Activated CD8-positive, alpha-beta T cell treated with anti-CD3 and anti-CD28 coated beads for 36 hours (primary cell): ENCODE measurements at regions not wholly inside any gene's neighbourhood (a gene's known extent, or its start where the extent isn't known, plus 50 kb on each side); places are given as distances from the start of the nearest gene placed in this dataset.

ENCODE experiments used
- ATAC-seq: fragments of 200-7000 bp; cut with Tn5 transposase; one replicate; pipeline ENCODE4 v1.10.0; 2021; ENCODE audit warnings: mild to moderate bottlenecking, moderate library complexity
- CTCF ChIA-PET: fragments of 350-600 bp; sonication (Branson Sonifier 250); formaldehyde crosslinking; loops from one replicate; lab custom pipeline; 2021; ENCODE audit warnings: antibody characterized with exemption; lab: Charles Lee
- POLR2A ChIA-PET: fragments of 350-600 bp; sonication (Branson Sonifier 250); formaldehyde crosslinking; loops from one replicate; lab custom pipeline; 2021; ENCODE audit warnings: antibody characterized with exemption; lab: Charles Lee
- DNase-seq: peaks from one replicate; pipeline ENCODE4 v3.0.0-alpha.2; 2020
- H3K27ac Mint-ChIP-seq: one replicate; pipeline ENCODE4 v1.8.0; 2021; ENCODE audit warnings: mild to moderate bottlenecking, mixed read lengths
- H3K27me3 Mint-ChIP-seq: one replicate; pipeline ENCODE4 v1.8.0; 2021; ENCODE audit warnings: mixed read lengths
- H3K36me3 Mint-ChIP-seq: one replicate; pipeline ENCODE4 v1.8.0; 2021; ENCODE audit warnings: low read depth, mixed read lengths
- H3K4me1 Mint-ChIP-seq: one replicate; pipeline ENCODE4 v1.8.0; 2021; ENCODE audit warnings: low read depth, mixed read lengths
- H3K4me3 Mint-ChIP-seq: one replicate; pipeline ENCODE4 v1.8.0; 2021; ENCODE audit warnings: mild to moderate bottlenecking, moderate library complexity, mixed read lengths
- H3K9me3 Mint-ChIP-seq: one replicate; pipeline ENCODE4 v1.8.0; 2021; ENCODE audit warnings: mixed read lengths
- CTCF ChIP-seq: fragments of 200-600 bp; IDR thresholded peaks from one replicate; pipeline ENCODE4 v1.8.0; 2022; ENCODE audit warnings: antibody characterized with exemption, mild to moderate bottlenecking
- intact Hi-C: fragments of 100-400 bp; cut with micrococcal nuclease; formaldehyde crosslinking; loops from one replicate; pipeline ENCODE4 v1.10.0; 2022

- ATAC-seq = no peak
- ChIA-PET POLR2A (interaction anchor here (0.6 kb wide), 1 partner anchor 395 kb away, joined by 3 read pairs; no protein-coding TSS in a partner anchor), CTCF (no interaction called here)
- peaks cover 5% of the 10 kb centered on the region for H3K4me1 Mint-ChIP-seq
- no peak for DNase-seq
- TF ChIP-seq CTCF = no peak
- intact Hi-C loops = no loop called here
- no peak overlapping the region for H3K4me3 Mint-ChIP-seq
- no peaks in the 10 kb centered on the region for H3K36me3 Mint-ChIP-seq
- H3K9me3 Mint-ChIP-seq = no peaks in the 10 kb centered on the region
- H3K27me3 Mint-ChIP-seq = no peaks in the 10 kb centered on the region
- H3K27ac Mint-ChIP-seq = no peak overlapping the region
Observed at GRCh38 chr12:89279499-89279898, 72.8 kb downstream of the DUSP6 start.

- H3K27ac Mint-ChIP-seq = no peak overlapping the region
- CTCF ChIA-PET = no interaction called here
- no peak overlapping the region for H3K4me3 Mint-ChIP-seq
- ATAC-seq (no peak), DNase-seq (no peak)
- H3K36me3 Mint-ChIP-seq = no peaks in the 10 kb centered on the region
- H3K4me1 Mint-ChIP-seq = peaks cover 5% of the 10 kb centered on the region
- no peak for TF ChIP-seq CTCF
- no peaks in the 10 kb centered on the region for H3K9me3 Mint-ChIP-seq
- no peaks in the 10 kb centered on the region for H3K27me3 Mint-ChIP-seq
- intact Hi-C loops = no loop called here
- POLR2A ChIA-PET = no interaction called here
Observed at GRCh38 chr12:89278862-89279261, 73.4 kb downstream of the DUSP6 start.

- H3K27me3 Mint-ChIP-seq = no peaks in the 10 kb centered on the region
- H3K27ac Mint-ChIP-seq = no peak overlapping the region
- DNase-seq = no peak
- H3K9me3 Mint-ChIP-seq = no peaks in the 10 kb centered on the region
- H3K36me3 Mint-ChIP-seq = no peaks in the 10 kb centered on the region
- H3K4me3 Mint-ChIP-seq = no peak overlapping the region
- TF ChIP-seq CTCF = no peak
- ATAC-seq = no peak
- peaks cover 8% of the 10 kb centered on the region for H3K4me1 Mint-ChIP-seq
- intact Hi-C loops = no loop called here
- ChIA-PET POLR2A (interaction anchor here (1.3 kb wide), 1 partner anchor 14 kb away, joined by 3 read pairs; no protein-coding TSS in a partner anchor), CTCF (no interaction called here)
Observed at GRCh38 chr12:89278169-89278568, 74.1 kb downstream of the DUSP6 start.

GRCh38 chr12:89276860-89277259 lies 75.4 kb downstream of the DUSP6 start:
- DNase-seq (no peak), ATAC-seq (no peak)
- H3K9me3 Mint-ChIP-seq = no peaks in the 10 kb centered on the region
- H3K4me1 Mint-ChIP-seq = peaks cover 9% of the 10 kb centered on the region
- POLR2A ChIA-PET = interaction anchor here (0.9 kb wide), 1 partner anchor 22 kb away, joined by 3 read pairs; no protein-coding TSS in a partner anchor
- CTCF ChIA-PET = no interaction called here
- no peaks in the 10 kb centered on the region for H3K27me3 Mint-ChIP-seq
- H3K4me3 Mint-ChIP-seq = no peak overlapping the region
- H3K27ac Mint-ChIP-seq = no peak overlapping the region
- intact Hi-C loops = no loop called here
- no peaks in the 10 kb centered on the region for H3K36me3 Mint-ChIP-seq
- TF ChIP-seq CTCF = no peak

GRCh38 chr12:89273525-89273924 lies 78.8 kb downstream of the DUSP6 start:
- ChIA-PET CTCF (interaction anchor here (1.7 kb wide), 1 partner anchor 78 kb away, joined by 4 read pairs; the partner anchor contains the start of gene DUSP6), POLR2A (no interaction called here)
- Mint-ChIP-seq H3K9me3 (peaks cover 6% of the 10 kb centered on the region), H3K4me3 (no peak overlapping the region), H3K27me3 (no peaks in the 10 kb centered on the region), H3K4me1 (peaks cover 6% of the 10 kb centered on the region), H3K27ac (no peak overlapping the region), H3K36me3 (no peaks in the 10 kb centered on the region)
- no peak for DNase-seq
- TF ChIP-seq CTCF = no peak
- intact Hi-C loops = no loop called here
- no peak for ATAC-seq
